Right ventricle myocardium inferior (tissue), 1 donor: ENCODE measurements at regions not wholly inside any gene's neighbourhood (a gene's known extent, or its start where the extent isn't known, plus 50 kb on each side); places are given as distances from the start of the nearest gene placed in this dataset.
"Not testable (repeated sequence)": the region's sequence is repeated elsewhere in the genome, so short reads cannot be mapped to it uniquely, and the experiment has no call there.

Experiments
- ATAC-seq: fragments of 200-7000 bp; cut with Tn5 transposase; one replicate; pipeline ENCODE4 v1.9.1; 2020; ENCODE audit warnings: mild to moderate bottlenecking, moderate library complexity
- DNase-seq: peaks from one replicate; pipeline ENCODE4 v3.0.0; 2021; ENCODE audit errors: missing footprints
- intact Hi-C: fragments of 100-400 bp; cut with DNase I; formaldehyde crosslinking; loops from one replicate; pipeline ENCODE4 v1.11.0; 2022
- donor health status: DM: no; HTN: yes; CAD: no; lungs with severe emphysema.

DNA sequence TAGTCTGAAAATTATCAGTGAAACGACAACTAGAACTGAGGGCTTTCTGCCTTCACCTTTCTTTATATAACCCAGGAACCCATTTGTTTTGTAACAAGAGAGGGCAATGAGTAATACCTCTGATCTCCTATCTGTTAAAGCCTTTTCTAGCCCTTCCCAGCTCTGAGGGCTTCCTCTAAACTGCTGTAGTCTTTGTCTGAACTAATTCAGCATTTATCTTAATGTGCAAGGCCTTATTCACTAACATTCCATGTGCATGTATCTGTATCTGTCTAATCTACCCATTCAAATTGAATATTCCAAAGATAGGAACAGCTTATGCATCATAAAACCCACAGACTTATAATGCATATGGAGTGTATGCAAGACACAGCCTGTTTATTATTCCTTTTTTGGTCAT, 167.1 kb downstream of the LYPLAL1 start:
- ATAC-seq = no peak
- intact Hi-C loops = no loop called here
- DNase-seq = no peak

DNA sequence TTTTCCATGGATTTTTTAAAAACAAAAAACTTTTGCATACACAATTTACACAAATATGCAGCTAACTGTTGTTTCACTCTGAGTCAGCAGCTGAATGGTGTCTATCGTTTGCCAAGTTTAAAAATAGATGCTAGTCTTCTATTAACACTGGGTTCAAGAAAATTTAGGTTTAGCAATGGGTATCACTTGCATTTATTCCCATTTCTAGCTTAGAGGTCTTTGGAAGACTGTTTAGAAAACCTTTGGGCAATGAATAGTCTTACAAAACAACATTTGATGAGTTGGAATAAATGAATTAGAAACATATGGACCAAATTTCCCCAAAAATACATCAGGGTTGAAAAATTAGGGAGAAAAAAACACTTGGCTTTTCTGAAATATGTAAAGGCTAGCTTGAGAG, 165.8 kb downstream of the LYPLAL1 start:
- ATAC-seq (no peak), DNase-seq (no peak)
- intact Hi-C loops = no loop called here

DNA sequence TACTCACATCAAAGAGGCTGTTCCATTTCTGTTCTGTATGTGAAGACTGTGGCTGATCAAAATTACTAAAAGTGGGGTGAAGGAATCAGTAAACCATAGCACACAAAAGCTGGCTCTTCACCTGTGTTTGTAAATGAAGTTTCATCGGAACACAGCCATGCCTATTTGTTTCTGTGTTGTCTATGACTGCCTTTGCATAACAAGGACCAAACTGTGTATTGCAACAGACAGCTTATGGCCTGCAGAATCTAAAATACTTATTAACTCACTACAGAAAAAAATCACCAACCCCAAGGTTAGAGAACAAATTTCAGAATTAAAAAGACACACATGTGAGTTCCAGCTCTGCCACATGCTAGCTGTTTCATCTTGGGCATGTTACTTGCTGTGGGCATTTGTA, 163.9 kb downstream of the LYPLAL1 start:
- DNase-seq (no peak), ATAC-seq (no peak)
- intact Hi-C loops = no loop called here

DNA sequence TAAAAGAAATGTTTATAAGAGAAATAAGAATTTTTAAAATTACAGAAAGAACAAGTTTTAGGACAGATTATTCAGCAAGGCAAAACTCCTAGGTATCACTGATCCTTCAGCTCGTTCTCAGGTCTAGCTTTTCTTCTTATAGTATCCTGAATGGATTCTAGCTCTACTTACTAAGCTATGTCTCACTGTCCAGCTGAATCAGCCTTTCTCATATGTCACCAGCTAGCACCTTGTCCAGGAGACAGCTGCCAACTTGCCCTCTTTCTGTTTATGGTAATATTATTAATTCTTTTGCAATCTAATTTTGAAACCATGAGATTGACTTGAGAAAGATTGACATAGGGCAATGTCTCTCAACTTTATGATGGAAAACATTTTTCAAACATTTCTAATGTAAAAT, 159.9 kb downstream of the LYPLAL1 start:
- ATAC-seq = no peak

DNA sequence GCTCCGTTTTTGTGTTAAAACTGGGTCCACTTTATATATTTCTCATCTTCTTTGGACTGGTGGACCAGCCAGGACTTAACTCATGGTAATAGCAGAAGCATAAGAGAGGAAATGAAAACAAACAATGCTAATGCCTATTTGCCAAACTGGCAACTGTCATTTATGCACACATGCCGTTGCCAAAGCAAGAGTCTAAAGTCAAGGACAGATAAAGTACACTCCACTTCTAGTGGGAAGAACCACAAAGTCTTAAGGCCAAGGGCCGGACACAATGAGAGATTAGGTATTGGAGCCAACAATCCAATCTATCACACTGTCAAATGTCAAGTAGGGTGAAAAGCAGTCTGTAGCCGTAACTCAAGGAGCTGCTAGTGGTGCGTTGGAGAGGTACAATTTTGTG, 157.7 kb downstream of the LYPLAL1 start:
- no peak for DNase-seq
- intact Hi-C loops = no loop called here
- peak; percentile 23 for ATAC-seq

More for the DNA sequence above, 159.9 kb downstream of the LYPLAL1 start:
- DNase-seq = no peak
- intact Hi-C loops = no loop called here

DNA sequence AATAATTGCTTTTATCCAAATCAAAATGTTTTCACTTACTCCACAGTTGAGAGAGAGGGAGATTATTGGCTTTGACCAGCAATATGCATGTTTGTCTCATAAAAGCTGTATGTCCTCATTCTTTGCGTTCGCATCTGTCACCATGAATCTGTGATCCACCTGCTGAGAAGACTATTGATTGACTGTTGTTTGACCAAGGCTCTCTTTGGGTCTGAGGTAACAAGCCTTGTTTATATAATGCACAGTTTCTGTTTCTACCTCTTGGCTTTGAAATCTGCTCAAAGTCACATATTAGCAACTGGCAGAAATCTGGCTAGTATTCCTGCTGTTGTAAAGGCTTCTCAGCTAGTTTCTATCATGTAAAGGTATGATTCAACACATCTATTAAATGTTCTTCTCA, 157.0 kb downstream of the LYPLAL1 start:
- DNase-seq = no peak
- no peak for ATAC-seq
- intact Hi-C loops = no loop called here

DNA sequence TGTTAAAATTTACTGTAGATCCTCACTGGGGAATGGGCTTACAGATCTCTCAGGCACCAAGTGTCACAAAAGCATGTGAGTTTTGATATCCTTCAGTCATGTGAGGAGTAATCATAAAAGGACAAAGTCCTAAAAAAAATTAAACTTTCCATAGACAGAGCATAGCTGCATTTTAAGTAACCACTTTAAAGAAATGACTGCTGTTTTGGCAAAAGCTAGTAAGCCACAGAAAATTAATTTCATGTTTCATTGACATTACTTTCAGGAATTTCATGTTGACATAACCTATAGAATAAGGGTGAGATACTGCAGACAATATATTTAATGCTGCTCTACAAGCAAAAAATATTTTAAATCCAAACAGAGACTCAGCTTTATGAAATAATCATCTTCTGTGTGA, 156.3 kb downstream of the LYPLAL1 start:
- intact Hi-C loops = no loop called here
- ATAC-seq = no peak
- no peak for DNase-seq

DNA sequence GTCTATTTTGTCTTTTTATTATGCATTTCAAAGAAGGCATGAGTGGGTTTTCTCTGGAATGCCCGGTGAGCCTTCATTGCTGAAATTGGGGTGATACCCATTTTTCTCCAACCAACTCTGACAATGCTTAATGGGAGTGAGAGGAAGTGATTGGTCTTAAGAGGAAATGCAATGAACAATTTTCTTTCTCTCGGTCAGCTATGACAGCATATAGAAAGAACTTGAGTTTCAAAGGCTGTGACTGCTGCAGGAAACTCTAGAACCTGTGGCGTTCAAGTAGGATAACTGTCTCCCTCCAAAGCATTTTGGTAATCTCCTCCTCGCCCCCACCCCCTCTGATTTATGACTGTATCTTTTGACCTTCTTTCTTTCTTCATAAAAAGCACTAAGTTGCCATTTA, 155.9 kb downstream of the LYPLAL1 start:
- DNase-seq = no peak
- ATAC-seq = no peak
- intact Hi-C loops = no loop called here

DNA sequence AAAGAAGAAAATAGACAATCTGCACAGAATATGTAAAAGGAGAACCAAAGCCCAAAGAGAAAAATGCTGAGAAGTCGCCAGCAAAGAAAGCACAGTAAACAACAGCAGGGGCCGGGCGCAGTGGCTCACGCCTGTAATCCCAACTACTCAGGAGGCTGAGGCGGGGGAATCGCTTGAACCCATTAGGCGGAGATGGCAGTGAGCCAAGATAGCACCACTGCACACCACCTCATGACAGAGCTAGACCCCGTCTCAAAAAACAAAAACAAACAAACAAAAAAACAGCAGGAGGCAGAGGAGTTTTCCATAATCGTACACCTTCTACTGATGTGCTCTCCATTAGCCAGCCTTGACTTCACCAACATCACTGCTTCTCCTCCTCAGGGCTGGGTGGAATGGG, 153.2 kb downstream of the LYPLAL1 start:
- no peak for DNase-seq
- intact Hi-C loops = no loop called here
- no peak for ATAC-seq

DNA sequence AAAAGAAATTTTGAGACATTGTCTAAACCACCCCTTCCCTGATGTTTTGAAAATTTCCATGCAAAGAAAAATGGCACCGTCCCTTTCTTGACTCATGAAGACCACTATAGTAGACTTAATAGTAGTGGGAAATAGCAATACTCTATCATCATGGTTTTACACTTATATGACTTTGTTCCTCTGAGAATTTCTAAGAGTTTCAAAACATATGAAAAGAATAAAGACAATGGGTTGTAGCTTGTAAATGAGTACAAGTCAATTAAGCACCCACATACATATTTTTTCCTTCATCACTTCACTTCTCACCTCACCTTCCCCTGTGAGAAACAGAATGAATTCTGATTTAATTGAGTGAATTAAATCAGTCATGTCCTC, 151.7 kb downstream of the LYPLAL1 start:
- ATAC-seq = no peak
- DNase-seq = no peak
- intact Hi-C loops = no loop called here

DNA sequence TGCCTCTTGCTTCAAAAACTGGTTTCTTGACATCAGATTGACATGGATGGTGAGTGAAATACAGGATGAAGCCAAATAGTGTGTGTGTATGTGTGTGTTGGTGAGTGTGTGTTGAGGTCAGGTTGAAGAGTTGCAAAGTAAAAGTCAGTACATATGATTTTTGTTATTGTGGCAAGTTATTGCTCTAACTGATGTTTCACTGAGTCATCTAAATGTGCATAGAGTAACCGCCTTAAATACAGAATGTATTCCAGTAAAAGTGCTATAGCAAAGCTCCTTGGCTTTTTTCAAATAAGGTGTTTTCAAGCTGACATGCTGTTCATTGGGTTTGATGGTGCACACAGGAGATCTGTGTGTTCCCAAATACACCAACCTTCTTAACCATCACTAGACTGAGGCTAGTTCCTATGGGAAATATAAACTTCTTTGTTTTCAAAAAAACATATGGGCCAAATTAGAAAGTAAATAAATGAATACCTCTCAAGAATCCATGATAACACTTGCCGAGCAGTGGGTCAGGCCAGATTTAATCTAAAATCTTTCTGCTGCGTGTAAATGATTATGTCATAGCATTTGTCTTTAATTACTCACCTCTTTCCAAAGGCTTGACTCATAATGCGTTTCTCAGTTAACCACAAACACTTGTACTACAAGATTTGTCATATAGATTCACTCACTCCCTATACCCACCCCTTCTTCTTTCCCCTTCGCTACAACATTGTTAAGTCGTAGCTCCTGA, 151.1 kb downstream of the LYPLAL1 start:
- ATAC-seq (no peak), DNase-seq (no peak)
- intact Hi-C loops = no loop called here

DNA sequence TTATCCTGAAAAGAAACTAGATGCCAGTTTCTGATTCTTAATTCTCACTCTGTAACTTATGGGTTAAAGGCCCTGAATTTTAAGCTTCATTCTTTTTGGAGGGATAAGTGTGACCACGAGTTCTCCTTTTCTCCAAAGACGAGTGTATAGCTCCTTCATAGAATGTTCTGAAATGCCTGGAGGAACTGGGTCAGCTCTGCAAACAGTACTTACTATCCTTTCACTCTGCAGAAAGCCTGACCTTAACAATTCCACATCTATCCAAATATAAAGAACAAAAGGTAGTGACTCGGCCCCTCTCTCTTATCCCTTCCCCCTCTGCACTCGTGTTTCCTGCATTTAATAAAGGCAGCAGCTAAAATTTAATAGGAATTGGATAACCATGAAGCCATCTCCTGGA, 150.5 kb downstream of the LYPLAL1 start:
- DNase-seq (no peak), ATAC-seq (no peak)
- intact Hi-C loops = no loop called here

DNA sequence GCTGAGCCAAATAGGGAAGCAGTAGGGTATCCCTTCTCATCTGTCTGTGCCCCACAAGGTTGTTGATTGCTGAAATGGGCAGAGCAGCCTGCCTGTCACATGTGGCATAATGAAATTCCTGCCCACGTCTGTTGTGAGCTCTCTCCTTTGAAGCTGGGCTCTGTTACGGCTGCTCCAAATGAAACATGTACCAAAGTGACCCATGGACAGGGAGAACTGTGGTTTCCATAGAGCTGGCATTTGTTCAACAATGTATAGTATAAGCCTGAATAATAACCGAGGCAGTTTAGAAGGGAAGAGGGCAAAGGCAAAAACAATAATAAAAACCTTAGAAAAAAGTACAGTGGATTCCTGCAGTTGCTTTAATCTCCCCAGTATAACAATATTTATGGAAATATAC, 149.7 kb downstream of the LYPLAL1 start:
- DNase-seq (no peak), ATAC-seq (no peak)
- intact Hi-C loops = no loop called here

DNA sequence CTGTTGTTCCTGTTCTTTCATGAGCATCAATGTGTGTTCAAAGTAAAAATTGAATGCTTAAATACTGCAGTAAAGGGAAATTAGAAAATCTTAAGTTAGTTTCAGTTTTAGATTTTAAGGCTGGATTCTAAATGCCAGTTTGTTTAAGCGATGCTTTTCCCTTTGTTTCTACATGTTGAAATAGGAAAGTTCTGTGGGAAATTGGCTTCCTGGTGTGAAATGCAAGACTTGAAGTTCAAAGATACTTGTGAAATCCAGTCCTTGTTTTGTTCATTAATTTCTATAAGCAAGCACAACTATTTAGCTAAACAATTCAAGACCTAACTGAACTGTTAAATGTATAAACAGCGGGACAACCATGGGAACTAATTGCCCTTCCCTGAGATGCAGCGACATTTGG, 149.1 kb downstream of the LYPLAL1 start:
- no peak for ATAC-seq
- intact Hi-C loops = no loop called here
- no peak for DNase-seq

DNA sequence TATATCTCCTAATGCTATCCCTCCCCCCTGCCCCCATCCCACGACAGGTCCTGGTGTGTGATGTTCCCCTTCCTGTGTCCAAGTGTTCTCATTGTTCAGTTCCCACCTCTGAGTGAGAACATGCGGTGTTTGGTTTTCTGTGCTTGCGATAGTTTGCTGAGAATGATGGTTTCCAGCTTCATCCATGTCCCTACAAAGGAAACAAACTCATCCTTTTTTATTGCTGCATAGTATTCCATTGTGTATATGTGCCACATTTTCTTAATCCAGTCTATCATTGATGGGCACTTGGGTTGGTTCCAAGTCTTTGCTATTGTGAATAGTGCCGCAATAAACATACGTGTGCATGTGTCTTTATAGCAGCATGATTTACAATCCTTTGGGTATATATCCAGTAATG, 146.9 kb downstream of the LYPLAL1 start:
- ATAC-seq, DNase-seq: not testable (repeated sequence)

DNA sequence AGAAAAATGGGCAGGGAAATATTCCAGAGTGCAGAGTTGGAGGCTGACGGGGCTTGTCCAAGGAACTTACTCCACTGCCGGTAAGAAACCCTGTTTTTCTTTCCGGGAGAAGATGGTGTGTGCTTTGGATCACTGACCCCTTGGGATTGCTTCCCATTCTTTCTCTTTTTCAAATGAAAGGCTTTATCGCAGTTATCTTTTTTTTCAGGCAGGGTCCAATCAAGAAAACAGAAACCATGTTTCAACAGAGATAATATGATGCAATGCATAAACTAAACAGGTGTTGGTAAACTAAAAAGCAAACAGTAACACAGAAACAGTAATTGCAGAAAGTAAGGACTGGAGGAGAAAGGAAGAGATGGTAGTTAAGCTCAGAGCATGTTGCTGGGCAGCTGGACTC, 145.1 kb downstream of the LYPLAL1 start:
- no peak for DNase-seq
- ATAC-seq = no peak
- intact Hi-C loops = no loop called here

More for the DNA sequence above, 146.9 kb downstream of the LYPLAL1 start:
- intact Hi-C loops = not testable (repeated sequence)

DNA sequence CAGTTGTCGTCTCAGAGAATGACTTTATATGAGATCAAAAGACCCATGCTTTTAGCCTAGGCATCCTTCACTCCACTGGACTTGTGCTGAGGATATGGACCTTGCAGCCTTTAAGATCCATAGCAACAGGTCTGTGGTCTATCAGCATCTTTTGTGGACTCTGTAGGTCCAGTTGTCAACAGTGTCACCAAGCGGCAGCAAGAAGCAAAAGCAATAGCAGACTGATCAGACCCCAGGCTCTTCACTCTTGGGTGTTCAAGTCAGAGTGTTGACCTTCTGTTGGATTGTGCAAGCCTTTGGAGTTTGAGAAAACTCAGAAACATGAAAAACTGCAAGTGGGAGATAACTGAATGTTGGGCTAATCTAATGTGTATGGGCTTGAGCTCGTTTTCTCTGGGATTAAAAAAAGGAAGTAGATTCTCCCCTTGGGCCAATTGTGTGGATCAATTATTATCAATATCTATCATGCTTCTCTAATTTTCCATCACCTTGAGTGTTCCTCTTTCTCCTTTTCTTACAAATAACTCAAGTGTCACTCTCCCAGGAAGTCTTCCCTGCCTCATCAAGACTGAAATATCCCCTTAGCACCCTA, 144.2 kb downstream of the LYPLAL1 start:
- intact Hi-C loops = no loop called here
- DNase-seq = no peak
- no peak for ATAC-seq

DNA sequence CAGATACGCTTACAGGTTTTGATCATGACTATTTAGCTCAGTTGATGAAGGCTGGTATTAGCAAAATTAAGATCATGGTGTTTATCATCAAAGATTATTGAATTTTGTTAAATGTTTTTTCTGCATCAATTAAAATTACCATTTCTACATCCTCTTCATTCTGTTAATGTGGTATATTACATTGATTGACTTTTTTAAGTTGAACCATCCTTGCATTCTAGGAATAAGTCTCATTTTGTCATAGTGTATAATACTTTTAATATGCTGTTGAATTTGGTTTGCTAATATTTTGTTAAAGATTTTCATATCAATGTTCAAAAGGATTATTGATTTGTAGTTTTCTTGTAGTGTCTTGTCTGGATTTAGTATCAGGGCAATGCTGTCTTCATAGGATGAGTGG, 142.4 kb downstream of the LYPLAL1 start:
- no peak for DNase-seq
- ATAC-seq = no peak
- intact Hi-C loops = no loop called here

DNA sequence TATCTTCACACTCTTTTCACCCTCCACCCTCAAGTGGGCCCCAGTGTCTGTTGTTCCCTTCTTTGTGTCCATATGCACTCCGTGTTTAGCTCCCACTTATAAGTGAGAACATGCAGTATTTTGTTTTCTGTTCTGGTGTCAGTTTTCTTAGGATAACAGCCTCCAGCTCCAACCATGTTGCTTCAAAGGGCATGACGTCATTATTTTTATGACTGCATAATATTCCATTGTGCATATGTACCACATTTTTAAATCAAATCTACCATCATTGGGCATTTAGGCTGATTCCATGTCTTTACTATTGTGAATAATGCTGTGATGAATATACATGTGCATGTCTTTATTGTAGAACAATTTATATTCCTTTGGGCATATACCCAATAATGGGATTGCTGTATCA, 140.3 kb downstream of the LYPLAL1 start:
- no peak for ATAC-seq

DNA sequence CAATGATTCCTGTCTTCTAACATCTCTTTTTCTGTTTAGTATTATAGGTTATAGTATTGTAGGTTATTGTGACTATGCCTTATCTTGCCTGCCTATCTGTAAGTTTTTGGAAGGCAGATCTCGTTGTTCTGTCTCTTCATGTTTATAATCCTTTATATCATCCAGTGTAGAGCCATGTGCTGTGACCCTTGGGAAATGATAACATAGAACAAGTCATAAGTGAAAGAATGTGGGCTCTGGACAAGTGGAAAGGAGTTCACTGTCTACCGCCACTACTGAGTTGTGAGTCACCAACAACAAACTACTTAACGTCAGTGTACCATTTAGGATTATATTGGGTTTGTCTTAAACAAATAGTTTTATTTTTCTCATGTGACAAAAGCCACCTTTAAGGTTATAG, 139.3 kb downstream of the LYPLAL1 start:
- DNase-seq = no peak
- peak; percentile 42 for ATAC-seq
- intact Hi-C loops = no loop called here

More for the DNA sequence above, 140.3 kb downstream of the LYPLAL1 start:
- intact Hi-C loops = no loop called here
- no peak for DNase-seq

DNA sequence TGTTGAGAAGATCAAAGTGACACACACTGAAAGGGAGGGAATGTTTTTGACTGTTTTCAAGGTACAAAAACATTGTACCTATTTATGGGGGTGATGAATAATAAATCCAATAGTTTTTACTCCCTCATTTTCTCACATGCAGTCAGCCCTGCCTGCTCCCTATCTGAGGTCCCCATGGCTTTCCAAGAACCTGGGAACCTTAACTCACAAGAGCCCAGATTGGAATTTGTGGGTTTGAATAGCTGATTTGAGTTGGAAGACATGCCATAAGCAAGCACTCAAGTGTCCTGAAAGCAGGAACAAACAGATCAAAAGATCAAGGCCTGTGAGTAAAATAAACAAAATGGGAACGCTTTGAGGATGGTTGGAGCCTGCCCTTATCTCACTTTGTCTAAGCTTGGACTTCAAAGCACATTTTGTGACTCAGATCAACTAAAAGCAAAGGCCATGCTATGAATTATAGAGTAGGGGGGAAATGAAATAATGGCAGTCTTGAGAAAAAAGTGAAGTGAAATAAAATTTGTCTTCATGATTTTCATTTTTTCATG, 136.6 kb downstream of the LYPLAL1 start:
- DNase-seq (no peak), ATAC-seq (no peak)
- intact Hi-C loops = no loop called here
